ENCODE measurements at regions not wholly inside any gene's neighbourhood (a gene's known extent, or its start where the extent isn't known, plus 50 kb on each side); places are given as distances from the start of the nearest gene placed in this dataset.

DNA sequence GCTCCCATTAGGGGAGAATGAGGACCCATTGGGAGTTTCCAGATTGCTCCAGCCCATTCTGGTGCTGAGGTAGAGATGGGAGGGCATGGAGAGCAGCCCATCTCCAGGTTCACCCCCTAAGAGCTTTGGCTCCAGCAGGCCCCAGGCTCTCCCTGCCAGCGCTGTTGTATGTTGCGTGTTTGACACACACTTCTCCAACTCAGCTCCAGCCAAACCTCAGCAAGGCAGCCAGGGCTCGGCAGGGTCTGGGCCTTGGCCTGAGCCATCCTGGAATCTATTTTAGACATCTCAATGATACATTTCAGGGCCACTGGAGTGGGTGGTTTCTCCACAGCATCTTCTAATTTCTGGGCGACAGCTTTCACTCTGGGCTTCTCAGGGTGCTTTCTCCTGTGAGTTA is 117.0 kb downstream of the NAV1 start:
- TF ChIP-seq, protein P1, sequence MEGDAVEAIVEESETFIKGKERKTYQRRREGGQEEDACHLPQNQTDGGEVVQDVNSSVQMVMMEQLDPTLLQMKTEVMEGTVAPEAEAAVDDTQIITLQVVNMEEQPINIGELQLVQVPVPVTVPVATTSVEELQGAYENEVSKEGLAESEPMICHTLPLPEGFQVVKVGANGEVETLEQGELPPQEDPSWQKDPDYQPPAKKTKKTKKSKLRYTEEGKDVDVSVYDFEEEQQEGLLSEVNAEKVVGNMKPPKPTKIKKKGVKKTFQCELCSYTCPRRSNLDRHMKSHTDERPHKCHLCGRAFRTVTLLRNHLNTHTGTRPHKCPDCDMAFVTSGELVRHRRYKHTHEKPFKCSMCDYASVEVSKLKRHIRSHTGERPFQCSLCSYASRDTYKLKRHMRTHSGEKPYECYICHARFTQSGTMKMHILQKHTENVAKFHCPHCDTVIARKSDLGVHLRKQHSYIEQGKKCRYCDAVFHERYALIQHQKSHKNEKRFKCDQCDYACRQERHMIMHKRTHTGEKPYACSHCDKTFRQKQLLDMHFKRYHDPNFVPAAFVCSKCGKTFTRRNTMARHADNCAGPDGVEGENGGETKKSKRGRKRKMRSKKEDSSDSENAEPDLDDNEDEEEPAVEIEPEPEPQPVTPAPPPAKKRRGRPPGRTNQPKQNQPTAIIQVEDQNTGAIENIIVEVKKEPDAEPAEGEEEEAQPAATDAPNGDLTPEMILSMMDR (IDR thresholded peaks at IDR 0.05) = no peak
- no peak for TF ChIP-seq POLR2A (IDR thresholded peaks at IDR 0.05)
- no peak for TF ChIP-seq POLR2AphosphoS5 (IDR thresholded peaks at IDR 0.05)
